ENCODE measurements at regions not wholly inside any gene's neighbourhood (a gene's known extent, or its start where the extent isn't known, plus 50 kb on each side); places are given as distances from the start of the nearest gene placed in this dataset.

GRCh38 chr17:73694491-73694890 is 50.2 kb upstream of the SDK2 start:
- DNase-seq (ENCODE audit: low spot score) = no peak

DNA sequence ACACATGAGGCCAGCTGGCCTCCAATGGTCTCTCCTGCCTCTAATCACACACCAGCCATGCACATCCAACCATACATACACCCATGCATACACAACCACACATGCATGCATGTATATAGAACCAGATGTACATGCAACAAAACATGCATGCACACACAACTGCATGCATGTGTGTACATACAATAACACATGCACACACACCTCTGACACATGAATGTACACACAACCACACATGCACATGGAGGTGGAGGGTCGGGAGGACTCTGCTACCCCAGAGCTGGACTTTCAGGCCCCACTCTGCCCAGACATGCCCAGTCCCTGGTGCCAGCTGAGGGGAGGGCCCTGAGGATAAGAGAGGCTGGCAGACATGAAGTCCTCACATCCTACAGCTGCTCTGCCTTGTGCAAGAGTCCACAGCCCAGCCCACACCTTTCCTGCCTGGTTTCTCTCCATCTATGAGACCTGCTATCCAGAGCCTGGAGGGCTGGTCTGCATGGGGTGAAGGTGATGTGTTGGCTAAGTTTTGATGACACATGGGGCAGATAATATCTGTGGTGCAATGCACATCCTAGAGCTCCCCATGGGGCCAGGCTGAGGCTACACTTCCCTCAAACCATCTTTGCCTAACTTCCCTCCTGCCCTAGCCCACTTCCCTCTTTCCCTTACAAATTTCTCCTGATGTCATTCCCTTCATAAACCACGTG is 50.9 kb upstream of the SDK2 start:
- DNase-seq (ENCODE audit: low spot score) = no peak

GRCh38 chr17:73696251-73696650 is 52.0 kb upstream of the SDK2 start:
- DNase-seq (ENCODE audit: low spot score) = no peak

- peak; percentile 0 for DNase-seq (ENCODE audit: low spot score)
These were observed 53.6 kb upstream of the SDK2 start for GRCh38 chr17:73697872-73698271.

GRCh38 chr17:73698966-73699365 is 54.7 kb upstream of the SDK2 start:
- no peak for DNase-seq (ENCODE audit: low spot score)

GRCh38 chr17:73701701-73702100 is 57.5 kb upstream of the SDK2 start:
- DNase-seq (ENCODE audit: low spot score) = no peak

DNA sequence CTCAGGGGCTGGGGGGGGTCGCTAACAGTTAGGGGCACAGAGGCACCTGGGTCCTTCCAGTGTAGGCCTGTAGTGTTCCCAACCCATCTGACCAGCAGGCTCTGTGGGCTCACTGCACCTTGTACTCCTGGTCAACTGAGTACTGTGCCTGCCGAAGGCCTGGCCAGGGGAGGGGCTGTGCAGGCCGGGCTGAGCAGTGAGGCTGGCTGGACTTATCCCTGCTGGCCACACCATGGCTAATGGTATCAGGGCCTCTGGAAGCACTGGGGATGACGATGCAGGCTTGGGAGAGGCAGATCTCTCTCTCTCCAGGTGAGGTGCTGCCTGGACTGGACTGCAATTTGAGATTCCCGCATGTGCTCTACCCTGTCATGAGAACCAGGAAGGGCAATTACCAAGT is 58.9 kb upstream of the SDK2 start:
- no peak for DNase-seq (ENCODE audit: low spot score)

DNA sequence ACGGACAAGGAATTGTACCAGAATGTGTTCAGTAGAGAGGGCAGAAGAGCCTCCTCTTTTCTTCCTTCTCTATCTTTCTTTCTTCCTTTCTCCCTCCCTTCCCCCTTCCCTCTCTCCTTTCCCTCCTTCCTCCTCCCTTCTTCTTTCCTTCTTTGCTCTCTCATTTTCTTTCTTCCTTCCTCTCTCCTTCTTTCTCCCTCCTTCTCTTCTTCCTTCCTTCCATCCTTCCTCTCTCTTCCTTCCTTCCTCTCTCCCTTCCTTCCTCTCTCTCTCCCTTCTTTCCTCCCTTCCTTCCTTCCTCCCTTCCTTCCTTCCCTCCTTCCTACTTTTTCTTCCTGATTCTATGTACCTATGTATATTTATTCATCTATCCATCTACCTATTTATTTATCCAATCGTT is 59.7 kb upstream of the SDK2 start:
- no peak for DNase-seq (ENCODE audit: low spot score)

DNA sequence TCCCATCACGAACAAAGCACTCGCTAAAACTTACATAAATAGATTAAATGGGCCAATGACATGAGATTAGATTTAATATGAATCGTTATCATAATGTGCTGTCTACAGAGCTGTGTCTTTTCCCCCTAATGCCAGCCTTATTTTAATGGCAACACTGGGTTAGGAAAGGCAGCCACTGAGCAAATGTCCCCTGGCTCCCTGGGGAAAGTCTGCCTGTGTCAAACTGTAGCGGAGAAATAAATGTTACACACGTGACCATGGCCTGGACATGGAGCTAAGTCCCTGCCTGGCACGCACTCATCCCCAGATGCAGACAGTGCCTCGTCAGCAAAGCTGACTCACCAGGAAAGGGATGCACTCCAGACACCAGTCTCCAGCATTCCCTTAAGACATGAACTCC is 61.3 kb upstream of the SDK2 start:
- no peak for DNase-seq (ENCODE audit: low spot score)

- no peak for DNase-seq (ENCODE audit: low spot score)
These were observed 62.2 kb upstream of the SDK2 start for GRCh38 chr17:73706428-73706827.

DNA sequence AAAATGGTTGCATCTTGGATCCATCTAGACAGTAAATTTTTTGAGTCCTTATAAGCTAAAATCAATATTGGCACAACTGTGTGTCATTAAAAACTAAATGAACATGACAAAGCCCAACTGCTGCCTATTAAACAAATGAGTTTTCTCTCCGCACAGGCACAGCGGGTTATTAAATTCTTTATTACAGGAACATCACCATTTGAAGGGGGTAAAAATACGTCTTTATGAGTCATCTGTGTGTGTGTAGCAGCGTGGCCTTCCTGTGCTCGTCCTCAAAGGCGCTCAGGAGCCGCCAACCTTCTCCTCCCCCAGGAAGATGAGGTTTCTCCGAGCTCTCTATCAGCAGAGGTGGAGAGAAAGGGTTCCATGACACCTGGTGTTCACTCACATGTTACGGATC is 62.6 kb upstream of the SDK2 start:
- no peak for DNase-seq (ENCODE audit: low spot score)

GRCh38 chr17:73707358-73707757 is 63.1 kb upstream of the SDK2 start:
- DNase-seq (ENCODE audit: low spot score) = no peak

- peak; percentile 47 for DNase-seq (ENCODE audit: low spot score)
These were observed 65.9 kb upstream of the SDK2 start for GRCh38 chr17:73710095-73710592.

DNA sequence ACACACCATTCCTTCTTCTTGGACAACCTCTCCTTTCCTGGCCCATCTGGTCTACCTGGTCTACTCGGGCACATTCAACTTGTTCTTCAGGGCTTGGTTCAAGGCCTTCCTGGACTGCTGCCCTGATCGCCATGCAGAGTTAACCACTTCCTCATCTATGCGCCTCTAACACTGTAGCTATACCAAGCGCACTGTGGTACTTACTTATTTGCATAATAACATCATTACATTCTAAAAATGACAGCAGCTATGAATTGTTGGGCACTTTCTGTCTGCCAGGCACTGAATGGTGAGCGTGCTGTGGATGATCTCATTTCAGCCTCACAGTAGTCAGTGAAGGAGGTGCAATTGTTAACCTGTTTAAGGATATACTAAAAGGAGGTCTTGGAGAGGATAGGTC is 66.9 kb upstream of the SDK2 start:
- DNase-seq (ENCODE audit: low spot score) = no peak

- no peak for DNase-seq (ENCODE audit: low spot score)
These were observed 67.7 kb upstream of the SDK2 start for GRCh38 chr17:73711916-73712315.

GRCh38 chr17:73713136-73713535 is 68.9 kb upstream of the SDK2 start:
- no peak for DNase-seq (ENCODE audit: low spot score)

DNA sequence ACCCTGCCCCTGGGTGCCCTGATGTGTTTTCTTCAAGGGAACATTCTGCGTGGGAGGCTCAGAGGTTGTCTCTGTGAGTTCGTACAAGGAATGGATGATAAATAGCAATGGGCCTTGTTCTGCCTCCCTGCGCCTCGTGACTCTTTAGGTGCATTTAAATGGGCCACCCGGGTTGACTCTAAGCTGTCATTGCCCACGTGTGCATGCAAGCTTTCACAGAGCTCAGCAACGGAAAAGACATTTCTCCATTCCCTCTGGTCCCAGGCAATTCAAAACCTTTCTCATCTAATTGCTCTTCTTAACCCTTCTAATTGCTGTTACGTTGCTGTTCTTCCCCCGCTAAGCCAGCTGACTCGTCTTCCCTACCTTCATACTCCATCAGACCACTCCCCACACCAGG is 71.5 kb upstream of the SDK2 start:
- DNase-seq (ENCODE audit: low spot score) = no peak

DNA sequence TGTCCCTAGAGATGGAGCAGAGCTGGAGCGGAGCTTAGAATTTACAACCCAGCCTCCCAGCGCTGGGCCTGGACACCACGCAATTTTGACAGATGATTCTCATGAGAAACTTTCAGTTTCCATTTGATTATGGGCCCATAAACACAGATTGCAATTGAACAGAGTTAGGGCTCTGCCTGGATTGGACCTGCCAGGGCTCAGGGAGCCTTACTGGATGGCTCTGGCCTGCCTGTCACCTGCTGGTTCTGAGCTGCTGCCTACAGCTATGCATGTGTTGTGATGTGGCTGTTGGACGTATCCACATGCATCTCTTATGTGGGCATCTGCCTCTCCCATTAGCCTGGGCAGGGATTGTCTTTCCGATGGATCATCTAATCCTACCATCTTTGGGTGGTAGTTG is 73.4 kb upstream of the SDK2 start:
- DNase-seq (ENCODE audit: low spot score) = no peak

DNA sequence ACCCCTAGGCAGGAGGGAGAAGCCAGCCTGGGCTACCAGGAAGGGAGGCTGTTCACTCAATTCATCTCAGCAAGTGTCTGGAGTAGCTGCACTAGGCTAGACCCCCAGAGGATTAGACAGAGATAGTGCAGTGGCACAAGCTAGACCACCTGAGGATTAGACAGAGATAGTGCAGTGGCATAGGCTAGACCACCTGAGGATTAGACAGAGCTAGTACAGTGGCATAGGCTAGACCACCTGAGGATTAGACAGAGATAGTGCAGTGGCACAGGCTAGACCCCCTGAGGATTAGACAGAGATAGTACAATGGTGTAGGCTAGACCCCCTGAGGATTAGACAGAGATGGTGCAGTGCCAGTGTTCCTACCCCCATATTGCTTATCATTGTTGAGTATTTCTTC is 74.1 kb upstream of the SDK2 start:
- no peak for DNase-seq (ENCODE audit: low spot score)

DNA sequence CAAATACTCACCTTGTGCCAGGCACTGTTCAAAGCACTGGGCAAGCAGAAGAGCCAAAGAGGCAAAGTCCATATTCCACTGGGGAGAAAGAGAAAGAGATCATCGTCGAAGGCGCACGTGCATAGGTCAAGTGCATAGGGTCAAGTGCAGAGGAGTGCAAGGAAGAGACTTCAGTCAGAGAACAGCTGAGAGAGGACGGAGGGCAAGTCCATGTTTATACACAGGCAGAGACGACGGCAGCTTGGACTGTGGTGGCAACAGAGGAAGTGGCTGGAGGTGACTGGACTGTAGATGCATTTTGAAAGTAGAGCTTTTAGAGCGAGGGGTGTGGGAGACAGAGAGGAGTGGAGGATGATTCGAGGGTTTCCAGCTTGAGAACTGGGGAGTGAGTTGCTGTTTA is 74.7 kb upstream of the SDK2 start:
- no peak for DNase-seq (ENCODE audit: low spot score)

- DNase-seq (ENCODE audit: low spot score) = no peak
These were observed 75.4 kb upstream of the SDK2 start for GRCh38 chr17:73719588-73720071.

GRCh38 chr17:73720187-73720834 is 76.1 kb upstream of the SDK2 start:
- DNase-seq (ENCODE audit: low spot score) = no peak

DNA sequence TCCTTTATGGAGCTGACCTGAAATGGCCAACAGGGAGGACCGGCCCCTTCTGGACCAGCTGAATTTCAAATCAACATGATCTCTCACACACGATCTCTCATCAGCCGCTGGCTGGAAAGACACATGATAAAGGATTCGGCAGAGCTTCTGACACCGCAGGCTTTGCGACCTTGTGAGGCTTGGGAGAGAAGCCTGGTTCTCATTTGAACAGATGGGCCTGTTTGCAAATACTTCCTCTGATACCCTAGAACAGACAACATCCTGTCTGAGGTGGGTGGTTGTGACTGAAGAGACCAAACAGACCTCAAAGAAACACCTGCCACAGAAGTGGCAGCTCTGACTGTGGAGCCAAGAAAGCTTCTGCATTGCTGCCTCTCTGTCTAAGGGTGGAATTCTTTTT is 77.9 kb upstream of the SDK2 start:
- no peak for DNase-seq (ENCODE audit: low spot score)

DNA sequence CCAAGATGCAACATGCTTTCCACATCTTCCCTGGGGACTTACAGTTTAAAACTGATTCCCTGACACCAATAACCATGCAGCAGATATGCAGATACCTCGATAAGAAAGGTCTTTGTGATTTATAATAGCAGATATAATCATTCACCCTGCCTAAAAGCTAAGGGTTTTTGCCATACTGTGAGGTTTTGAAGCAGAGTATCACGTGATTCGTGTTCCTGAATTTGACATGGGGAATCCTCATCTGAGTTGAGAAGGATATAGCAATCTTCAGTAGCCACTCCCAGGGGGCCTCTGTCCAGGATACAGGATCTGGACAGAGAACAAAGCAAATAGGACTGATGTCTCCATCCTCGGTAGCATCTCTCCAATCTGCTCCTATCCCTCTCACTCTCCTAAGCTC is 79.1 kb upstream of the SDK2 start:
- no peak for DNase-seq (ENCODE audit: low spot score)

Data from cerebellar cortex (tissue), 1 donor.